ENCODE measurements at regions not wholly inside any gene's neighbourhood (a gene's known extent, or its start where the extent isn't known, plus 50 kb on each side); places are given as distances from the start of the nearest gene placed in this dataset.

GRCh38 chr10:28788762-28789161 lies 111.4 kb downstream of the BAMBI start:
- TF ChIP-seq CTCF (IDR thresholded peaks at IDR 0.05) (no peak), POLR2AphosphoS5 (IDR thresholded peaks at IDR 0.05) (no peak)

Measured in stomach (tissue), 4 donors.